ENCODE measurements at regions not wholly inside any gene's neighbourhood (a gene's known extent, or its start where the extent isn't known, plus 50 kb on each side); places are given as distances from the start of the nearest gene placed in this dataset.
"Not testable (repeated sequence)": the region's sequence is repeated elsewhere in the genome, so short reads cannot be mapped to it uniquely, and the experiment has no call there.

GRCh38 chr7:65453341-65454030 is 79.8 kb downstream of the ZNF92 start:
- intact Hi-C loops (cut with DNase I): no loop called here
- no peak for DNase-seq (ENCODE audit: low spot score)

GRCh38 chr7:65454469-65454868 is 80.8 kb downstream of the ZNF92 start:
- DNase-seq (ENCODE audit: low spot score): no peak
- intact Hi-C loops (cut with DNase I): no loop called here

- intact Hi-C loops (cut with DNase I); DNase-seq (ENCODE audit: low spot score): not testable (repeated sequence)
Observed at GRCh38 chr7:65455050-65455449, 81.4 kb downstream of the ZNF92 start.

- intact Hi-C loops (cut with DNase I): no loop called here
- no peak for DNase-seq (ENCODE audit: low spot score)
Observed at GRCh38 chr7:65457705-65458104, 84.0 kb downstream of the ZNF92 start.

- DNase-seq (ENCODE audit: low spot score): no peak
- intact Hi-C loops (cut with DNase I): no loop called here
Observed at GRCh38 chr7:65459438-65459837, 85.8 kb downstream of the ZNF92 start.

- intact Hi-C loops (cut with DNase I): no loop called here
- no peak for DNase-seq (ENCODE audit: low spot score)
Observed at GRCh38 chr7:65462148-65462716, 88.6 kb downstream of the ZNF92 start.

GRCh38 chr7:65463184-65463583 is 89.5 kb downstream of the ZNF92 start:
- intact Hi-C loops (cut with DNase I): no loop called here
- DNase-seq (ENCODE audit: low spot score): no peak

- DNase-seq (ENCODE audit: low spot score); intact Hi-C loops (cut with DNase I): not testable (repeated sequence)
Observed at GRCh38 chr7:65469919-65470558, 96.4 kb downstream of the ZNF92 start.

- intact Hi-C loops (cut with DNase I): no loop called here
- DNase-seq (ENCODE audit: low spot score): no peak
Observed at GRCh38 chr7:65471587-65471986, 97.9 kb downstream of the ZNF92 start.

- no peak for DNase-seq (ENCODE audit: low spot score)
- intact Hi-C loops (cut with DNase I): no loop called here
Observed at GRCh38 chr7:65475040-65475726, 101.5 kb downstream of the ZNF92 start.

GRCh38 chr7:65475734-65476319 is 102.2 kb downstream of the ZNF92 start:
- DNase-seq (ENCODE audit: low spot score): no peak
- intact Hi-C loops (cut with DNase I): no loop called here

- DNase-seq (ENCODE audit: low spot score): no peak
- intact Hi-C loops (cut with DNase I): no loop called here
Observed at GRCh38 chr7:65477326-65477725, 103.7 kb downstream of the ZNF92 start.

GRCh38 chr7:65489260-65489767 is 115.7 kb downstream of the ZNF92 start:
- no peak for DNase-seq (ENCODE audit: low spot score)
- intact Hi-C loops (cut with DNase I): no loop called here

GRCh38 chr7:65496697-65497096 is 123.0 kb downstream of the ZNF92 start:
- intact Hi-C loops (cut with DNase I): not testable (repeated sequence)

GRCh38 chr7:65503434-65504152 is 129.9 kb downstream of the ZNF92 start:
- intact Hi-C loops (cut with DNase I): no loop called here
- no peak for DNase-seq (ENCODE audit: low spot score)

More at GRCh38 chr7:65496697-65497096, 123.0 kb downstream of the ZNF92 start:
- not testable (repeated sequence) for DNase-seq (ENCODE audit: low spot score)

GRCh38 chr7:65504504-65505319 is 131.1 kb downstream of the ZNF92 start:
- DNase-seq (ENCODE audit: low spot score); intact Hi-C loops (cut with DNase I): not testable (repeated sequence)

GRCh38 chr7:65505320-65505633 is 131.6 kb downstream of the ZNF92 start:
- intact Hi-C loops (cut with DNase I): not testable (repeated sequence)

More at GRCh38 chr7:65505320-65505633, 131.6 kb downstream of the ZNF92 start:
- DNase-seq (ENCODE audit: low spot score): not testable (repeated sequence)

Data from posterior vena cava (tissue), 2 donors.